ENCODE measurements at regions not wholly inside any gene's neighbourhood (a gene's known extent, or its start where the extent isn't known, plus 50 kb on each side); places are given as distances from the start of the nearest gene placed in this dataset.

GRCh38 chr5:35488055-35488454 is 129.6 kb upstream of the SPEF2 start:
- TF ChIP-seq POLR2A (IDR thresholded peaks at IDR 0.05): no peak
- TF ChIP-seq, protein P1, sequence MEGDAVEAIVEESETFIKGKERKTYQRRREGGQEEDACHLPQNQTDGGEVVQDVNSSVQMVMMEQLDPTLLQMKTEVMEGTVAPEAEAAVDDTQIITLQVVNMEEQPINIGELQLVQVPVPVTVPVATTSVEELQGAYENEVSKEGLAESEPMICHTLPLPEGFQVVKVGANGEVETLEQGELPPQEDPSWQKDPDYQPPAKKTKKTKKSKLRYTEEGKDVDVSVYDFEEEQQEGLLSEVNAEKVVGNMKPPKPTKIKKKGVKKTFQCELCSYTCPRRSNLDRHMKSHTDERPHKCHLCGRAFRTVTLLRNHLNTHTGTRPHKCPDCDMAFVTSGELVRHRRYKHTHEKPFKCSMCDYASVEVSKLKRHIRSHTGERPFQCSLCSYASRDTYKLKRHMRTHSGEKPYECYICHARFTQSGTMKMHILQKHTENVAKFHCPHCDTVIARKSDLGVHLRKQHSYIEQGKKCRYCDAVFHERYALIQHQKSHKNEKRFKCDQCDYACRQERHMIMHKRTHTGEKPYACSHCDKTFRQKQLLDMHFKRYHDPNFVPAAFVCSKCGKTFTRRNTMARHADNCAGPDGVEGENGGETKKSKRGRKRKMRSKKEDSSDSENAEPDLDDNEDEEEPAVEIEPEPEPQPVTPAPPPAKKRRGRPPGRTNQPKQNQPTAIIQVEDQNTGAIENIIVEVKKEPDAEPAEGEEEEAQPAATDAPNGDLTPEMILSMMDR (IDR thresholded peaks at IDR 0.05): no peak

Measured in esophagus squamous epithelium (tissue), 4 donors.